IMR-90 (cell line): ENCODE measurements at regions not wholly inside any gene's neighbourhood (a gene's known extent, or its start where the extent isn't known, plus 50 kb on each side); places are given as distances from the start of the nearest gene placed in this dataset.
A peak's percentile ranks its signal among the peaks of the same experiment; 100 is the strongest.

Experiments used
- ATAC-seq: fragments of 200-7000 bp; cut with Tn5 transposase; 2 replicates; pipeline ENCODE4 v1.9.1; 2020; ENCODE audit warnings: low read depth, mild to moderate bottlenecking, moderate library complexity
- BruUV-seq: library from RNA; stranded (reverse); fragments of 400-500 nt; replicated peaks from 2 replicates; lab custom pipeline; 2021; lab: Mats Ljungman, UMichigan
- CTCF ChIA-PET: fragments of 300-600 bp; formaldehyde crosslinking; extraction: SDS; loops from one replicate; lab custom pipeline; 2021; ENCODE audit warnings: antibody characterized with exemption; lab: Yijun Ruan, JAX
- POLR2A ChIA-PET: fragments of 300-600 bp; sonication (Branson Sonifier 250); formaldehyde crosslinking; loops from one replicate; lab custom pipeline; 2022; ENCODE audit warnings: antibody characterized with exemption; ENCODE audit not compliant: unreplicated experiment; lab: Charles Lee
- DNase-seq: peaks from one replicate; pipeline ENCODE4 v3.0.0; 2013
- H2AFZ ChIP-seq: replicated peaks from 2 replicates; pipeline ENCODE3; 2013; ENCODE audit warnings: low read length, mild to moderate bottlenecking; ENCODE audit not compliant: poor library complexity
- H2AK5ac ChIP-seq: 2 replicates; pipeline ENCODE4 v1.6.1; 2013; ENCODE audit warnings: low read depth, low read length, inconsistent platforms
- H2AK9ac ChIP-seq: replicated peaks from 2 replicates; pipeline ENCODE3; 2013; ENCODE audit warnings: mild to moderate bottlenecking, low read depth, low read length, moderate library complexity; ENCODE audit not compliant: poor library complexity
- H2BK120ac ChIP-seq: 2 replicates; pipeline ENCODE4 v1.6.1; 2013; ENCODE audit warnings: low read depth, low read length, inconsistent platforms
- H2BK15ac ChIP-seq: 3 replicates; pipeline ENCODE4 v1.6.1; 2013; ENCODE audit warnings: low read depth, low read length, inconsistent platforms
- H2BK20ac ChIP-seq: 2 replicates; pipeline ENCODE4 v1.6.1; 2013; ENCODE audit warnings: low read depth, mild to moderate bottlenecking, inconsistent platforms, low read length, moderate library complexity
- H2BK5ac ChIP-seq: 2 replicates; pipeline ENCODE4 v1.6.1; 2013; ENCODE audit warnings: mild to moderate bottlenecking, low read depth, low read length, inconsistent platforms; ENCODE audit not compliant: poor library complexity, severe bottlenecking
- H3K14ac ChIP-seq: replicated peaks from 2 replicates; pipeline ENCODE4 v1.6.1; 2013; ENCODE audit warnings: low read depth, low read length, inconsistent platforms
- H3K18ac ChIP-seq: 2 replicates; pipeline ENCODE4 v1.6.1; 2013; ENCODE audit warnings: low read depth, low read length, control low read depth
- H3K23ac ChIP-seq: 2 replicates; pipeline ENCODE4 v1.6.1; 2013; ENCODE audit warnings: low read depth, low read length, inconsistent platforms
- H3K27ac ChIP-seq: 2 replicates; pipeline ENCODE4 v1.5.1; 2013; ENCODE audit warnings: mild to moderate bottlenecking, control low read depth, low read length; ENCODE audit not compliant: insufficient read depth
- H3K27me3 ChIP-seq: 2 replicates; pipeline ENCODE4 v1.6.1; 2013; ENCODE audit warnings: low read length; ENCODE audit not compliant: control insufficient read depth, insufficient read depth
- H3K36me3 ChIP-seq: 2 replicates; pipeline ENCODE4 v1.6.1; 2013; ENCODE audit warnings: low read length, mixed read lengths; ENCODE audit not compliant: control insufficient read depth, insufficient read depth
- H3K4ac ChIP-seq: 2 replicates; pipeline ENCODE4 v1.6.1; 2013; ENCODE audit warnings: low read depth, low read length, inconsistent platforms
- H3K4me1 ChIP-seq: 2 replicates; pipeline ENCODE4 v1.6.1; 2013; ENCODE audit warnings: low read length, mixed read lengths; ENCODE audit not compliant: control insufficient read depth, insufficient read depth
- H3K4me2 ChIP-seq: 2 replicates; pipeline ENCODE4 v1.6.1; 2013; ENCODE audit warnings: low read depth, mild to moderate bottlenecking, control low read depth, low read length, moderate library complexity
- H3K4me3 ChIP-seq: 2 replicates; pipeline ENCODE4 v1.5.1; 2013; ENCODE audit warnings: low read depth, mild to moderate bottlenecking, control low read depth, low read length, moderate library complexity; ENCODE audit not compliant: insufficient read depth
- H3K56ac ChIP-seq: 2 replicates; pipeline ENCODE4 v1.6.1; 2013; ENCODE audit warnings: low read length, inconsistent platforms; ENCODE audit not compliant: insufficient read depth; ENCODE audit errors: extremely low read depth
- H3K79me1 ChIP-seq, 2 experiments: 2 replicates each; pipeline ENCODE4 v1.6.1; 2013; ENCODE audit warnings: low read length in 2 of 2, inconsistent platforms in 1 of 2, low read depth in 1 of 2
- H3K9ac ChIP-seq: 2 replicates; pipeline ENCODE4 v1.6.1; 2013; ENCODE audit warnings: low read depth, low read length, control low read depth
- H3K9me1 ChIP-seq: 2 replicates; pipeline ENCODE4 v1.6.1; 2013; ENCODE audit warnings: low read length, inconsistent platforms; ENCODE audit not compliant: insufficient read depth
- H3K9me3 ChIP-seq: 2 replicates; pipeline ENCODE4 v1.6.1; 2013; ENCODE audit warnings: low read length; ENCODE audit not compliant: control insufficient read depth, insufficient read depth
- H4K20me1 ChIP-seq: 2 replicates; pipeline ENCODE4 v1.6.1; 2013; ENCODE audit warnings: low read length, inconsistent platforms; ENCODE audit not compliant: insufficient read depth
- H4K5ac ChIP-seq: 2 replicates; pipeline ENCODE4 v1.6.1; 2013; ENCODE audit warnings: mild to moderate bottlenecking, low read depth, low read length, control low read depth
- H4K8ac ChIP-seq, 2 experiments: 2 replicates each; pipeline ENCODE4 v1.6.1; 2013; ENCODE audit warnings: low read depth in 2 of 2, low read length in 2 of 2, control low read depth in 1 of 2, inconsistent platforms in 1 of 2
- H4K91ac ChIP-seq: 2 replicates; pipeline ENCODE4 v1.6.1; 2013; ENCODE audit warnings: low read depth, low read length, inconsistent platforms; ENCODE audit not compliant: insufficient read depth
- NFE2L2 ChIP-seq: fragments of 150-350 bp; IDR thresholded peaks from 2 replicates; pipeline ENCODE4 v1.6.1; 2016; ENCODE audit warnings: low read depth, mild to moderate bottlenecking, low read length
- RAD21 ChIP-seq: IDR thresholded peaks from 2 replicates; pipeline ENCODE4 v1.6.1; 2012; ENCODE audit warnings: low read length, improper control_type of control experiment
- SMC3 ChIP-seq: fragments of 150-350 bp; IDR thresholded peaks from 2 replicates; pipeline ENCODE4 v1.6.1; 2016; ENCODE audit warnings: low read depth, mild to moderate bottlenecking, antibody characterized with exemption, low read length, moderate library complexity
- WGBS, 2 experiments: methylation state at CpG; one replicate each; pipeline versions ENCODE4 v1.1.5 to v1.1.7; 2013; ENCODE audit warnings: missing lambda C conversion rate in 2 of 2; ENCODE audit not compliant: insufficient read length in 1 of 2; ENCODE audit errors: extremely low coverage in 2 of 2; 5-methylcytosine and 5-hydroxymethylcytosine counted together
- dilution Hi-C: fragments of 300-500 bp; cut with HindIII; formaldehyde crosslinking; loops from one replicate; pipeline ENCODE4 v1.14.3; 2018; ENCODE audit warnings: low sequenced_read_pairs; ENCODE audit not compliant: unreplicated experiment
- in situ Hi-C: fragments of 300-500 bp; cut with MboI; formaldehyde crosslinking; loops from 3 replicates; pipeline ENCODE4 v1.14.3; 2019; ENCODE audit warnings: low sequenced_read_pairs, inconsistent platforms, mixed read lengths
- intact Hi-C: fragments of 100-400 bp; cut with micrococcal nuclease; formaldehyde crosslinking; loops from 2 replicates; pipeline ENCODE4 v1.10.0; 2022
- TF ChIP-seq, protein P1 (sequence below): conservative IDR thresholded peaks from 2 replicates; pipeline ENCODE4 v1.5.1; 2012; ENCODE audit warnings: mild to moderate bottlenecking, low read depth, low read length, improper control_type of control experiment

DNA sequence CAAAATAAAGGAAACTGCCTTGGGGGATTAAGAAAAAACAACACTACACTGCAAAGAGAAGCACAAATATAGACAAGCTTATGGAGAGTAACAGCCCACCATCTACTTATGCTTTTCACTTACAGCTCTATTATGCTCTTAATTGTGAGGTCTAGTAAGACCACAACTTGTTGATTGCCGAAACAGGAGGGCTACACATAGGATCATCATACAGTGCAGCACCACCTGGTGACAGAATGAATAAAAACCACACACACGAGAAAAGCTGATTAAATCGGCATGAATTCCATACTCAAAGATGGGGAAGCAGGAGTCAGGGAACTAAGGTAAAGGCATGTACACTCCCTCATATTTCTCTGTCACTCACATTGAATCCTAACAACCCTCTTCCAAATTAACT, 259.2 kb downstream of the IKZF2 start:
- POLR2A ChIA-PET, result no interaction called here
- H3K4me2 ChIP-seq, result no peak overlapping the region

More for the DNA sequence above, 259.2 kb downstream of the IKZF2 start:
- Histone ChIP-seq H4K5ac (no peak overlapping the region), H3K23ac (no peak overlapping the region), H2AK9ac (no peak overlapping the region), H2BK5ac (peak overlapping the region; percentile 8), H2BK20ac (no peak overlapping the region), H2BK15ac (no peak overlapping the region), H2AK5ac (no peak overlapping the region), H3K4ac (no peak overlapping the region), H3K9ac (no peak overlapping the region), H2BK120ac (no peak overlapping the region), H3K14ac (no peak overlapping the region), H3K27me3 (no peaks in the 10 kb centered on the region), H3K56ac (no peak overlapping the region), H3K9me3 (no peaks in the 10 kb centered on the region), H4K8ac (no peak overlapping the region), H3K9me1 (no peaks in the 10 kb centered on the region), H4K20me1 (no peaks in the 10 kb centered on the region), H3K36me3 (no peaks in the 10 kb centered on the region), H3K18ac (no peak overlapping the region), H3K4me3 (no peak overlapping the region), H4K91ac (no peak overlapping the region), H3K4me1 (no peaks in the 10 kb centered on the region), H3K27ac (no peak overlapping the region), H2AFZ (no peak overlapping the region), H3K79me1 (no peaks in the 10 kb centered on the region)
- intact Hi-C loops, result loop anchor here (1.0 kb wide), 3 partner anchors 115 to 257 kb away; no protein-coding TSS in a partner anchor
- TF ChIP-seq RAD21, result peak; percentile 61
- TF ChIP-seq SMC3, result peak; percentile 59
- no peak for TF ChIP-seq NFE2L2
- TF ChIP-seq, protein P1, sequence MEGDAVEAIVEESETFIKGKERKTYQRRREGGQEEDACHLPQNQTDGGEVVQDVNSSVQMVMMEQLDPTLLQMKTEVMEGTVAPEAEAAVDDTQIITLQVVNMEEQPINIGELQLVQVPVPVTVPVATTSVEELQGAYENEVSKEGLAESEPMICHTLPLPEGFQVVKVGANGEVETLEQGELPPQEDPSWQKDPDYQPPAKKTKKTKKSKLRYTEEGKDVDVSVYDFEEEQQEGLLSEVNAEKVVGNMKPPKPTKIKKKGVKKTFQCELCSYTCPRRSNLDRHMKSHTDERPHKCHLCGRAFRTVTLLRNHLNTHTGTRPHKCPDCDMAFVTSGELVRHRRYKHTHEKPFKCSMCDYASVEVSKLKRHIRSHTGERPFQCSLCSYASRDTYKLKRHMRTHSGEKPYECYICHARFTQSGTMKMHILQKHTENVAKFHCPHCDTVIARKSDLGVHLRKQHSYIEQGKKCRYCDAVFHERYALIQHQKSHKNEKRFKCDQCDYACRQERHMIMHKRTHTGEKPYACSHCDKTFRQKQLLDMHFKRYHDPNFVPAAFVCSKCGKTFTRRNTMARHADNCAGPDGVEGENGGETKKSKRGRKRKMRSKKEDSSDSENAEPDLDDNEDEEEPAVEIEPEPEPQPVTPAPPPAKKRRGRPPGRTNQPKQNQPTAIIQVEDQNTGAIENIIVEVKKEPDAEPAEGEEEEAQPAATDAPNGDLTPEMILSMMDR, result peak; percentile 54
- in situ Hi-C loops, result loop anchor here (10.0 kb wide), 2 partner anchors 117 to 207 kb away; no protein-coding TSS in a partner anchor
- CTCF ChIA-PET, result interaction anchor here (0.5 to 2.1 kb wide), 15 partner anchors 11 to 268 kb away, joined by 3 to 14 read pairs (median 4); no protein-coding TSS in a partner anchor
- ATAC-seq, result peak; percentile 69
- dilution Hi-C loops, result no loop called here
- no CpG with 5 or more reads among the region's 3 CpGs for WGBS, 2 experiments
- BruUV-seq, result no TSS peak
- DNase-seq, result peak; percentile 64
